GM10266 (cell line): ENCODE measurements at regions not wholly inside any gene's neighbourhood (a gene's known extent, or its start where the extent isn't known, plus 50 kb on each side); places are given as distances from the start of the nearest gene placed in this dataset.

ENCODE experiments used
- DNase-seq: peaks from one replicate; pipeline ENCODE4 v3.0.0; 2012; ENCODE audit errors: extremely low spot score
- TF ChIP-seq, protein P1 (sequence below): IDR thresholded peaks from 2 replicates; pipeline ENCODE4 v1.5.1; 2012; ENCODE audit warnings: mild to moderate bottlenecking, low read depth; ENCODE audit not compliant: control insufficient read depth, insufficient read depth; ENCODE audit errors: missing control alignments

DNA sequence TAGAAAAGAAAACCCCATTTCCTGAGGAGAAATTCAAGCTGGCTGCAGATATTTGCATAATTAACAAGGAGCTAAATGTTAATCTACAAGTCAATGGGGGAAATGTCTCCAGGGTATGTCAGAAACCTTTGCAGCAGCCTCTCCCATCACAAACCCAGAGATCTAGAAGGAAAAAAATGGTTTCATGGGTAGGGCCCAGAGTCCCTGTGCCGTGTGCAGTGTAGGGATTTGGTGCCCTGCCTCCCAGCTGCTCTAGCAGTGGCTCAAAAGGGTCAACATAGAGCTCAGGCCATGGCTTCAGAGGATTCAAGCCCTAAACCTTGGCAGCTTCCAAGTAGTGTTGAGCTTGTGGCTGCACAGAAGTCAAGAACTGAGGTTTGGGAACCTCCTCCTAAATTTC lies 290.2 kb upstream of the TMEFF2 start:
- TF ChIP-seq, protein P1, sequence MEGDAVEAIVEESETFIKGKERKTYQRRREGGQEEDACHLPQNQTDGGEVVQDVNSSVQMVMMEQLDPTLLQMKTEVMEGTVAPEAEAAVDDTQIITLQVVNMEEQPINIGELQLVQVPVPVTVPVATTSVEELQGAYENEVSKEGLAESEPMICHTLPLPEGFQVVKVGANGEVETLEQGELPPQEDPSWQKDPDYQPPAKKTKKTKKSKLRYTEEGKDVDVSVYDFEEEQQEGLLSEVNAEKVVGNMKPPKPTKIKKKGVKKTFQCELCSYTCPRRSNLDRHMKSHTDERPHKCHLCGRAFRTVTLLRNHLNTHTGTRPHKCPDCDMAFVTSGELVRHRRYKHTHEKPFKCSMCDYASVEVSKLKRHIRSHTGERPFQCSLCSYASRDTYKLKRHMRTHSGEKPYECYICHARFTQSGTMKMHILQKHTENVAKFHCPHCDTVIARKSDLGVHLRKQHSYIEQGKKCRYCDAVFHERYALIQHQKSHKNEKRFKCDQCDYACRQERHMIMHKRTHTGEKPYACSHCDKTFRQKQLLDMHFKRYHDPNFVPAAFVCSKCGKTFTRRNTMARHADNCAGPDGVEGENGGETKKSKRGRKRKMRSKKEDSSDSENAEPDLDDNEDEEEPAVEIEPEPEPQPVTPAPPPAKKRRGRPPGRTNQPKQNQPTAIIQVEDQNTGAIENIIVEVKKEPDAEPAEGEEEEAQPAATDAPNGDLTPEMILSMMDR, result no peak
- no peak for DNase-seq

DNA sequence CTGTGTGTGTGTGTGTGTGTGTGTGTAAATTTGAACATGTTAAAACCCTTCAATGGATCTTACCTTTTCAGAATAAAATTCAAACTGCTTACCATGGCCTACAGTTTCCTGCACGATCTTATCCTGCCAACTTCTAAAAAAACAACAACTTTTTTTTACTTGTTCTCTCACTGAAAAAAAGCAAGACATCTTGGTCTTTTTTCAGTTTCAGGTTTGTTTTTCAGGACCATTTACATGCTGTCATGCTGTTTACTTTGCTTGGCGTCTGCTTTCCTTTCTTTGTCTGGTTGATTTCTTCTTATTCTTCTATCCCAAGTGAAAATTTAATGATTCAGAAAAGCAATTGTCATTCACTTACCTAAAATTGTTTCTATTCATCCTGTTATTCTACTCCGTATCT lies 286.3 kb upstream of the TMEFF2 start:
- TF ChIP-seq, protein P1, result no peak
- no peak for DNase-seq

DNA sequence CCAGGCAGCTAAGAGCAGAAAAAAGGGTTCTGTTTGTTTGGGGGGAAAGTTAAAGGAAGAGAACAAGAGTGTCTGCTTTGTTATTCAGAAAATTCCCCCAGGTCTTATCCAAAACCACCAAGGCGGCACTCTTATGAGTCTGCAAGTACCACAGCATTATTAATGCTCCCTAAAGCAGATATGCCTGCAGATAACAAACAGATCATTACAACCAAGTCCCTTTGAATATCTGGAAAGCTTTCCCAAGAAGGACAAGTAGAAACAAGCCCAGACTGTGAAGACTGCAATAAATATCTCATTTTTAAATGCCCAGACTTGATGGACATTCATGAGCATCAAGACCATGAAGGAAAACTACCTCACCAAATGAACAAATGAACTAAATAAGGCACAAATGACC lies 278.6 kb upstream of the TMEFF2 start:
- DNase-seq, result no peak
- TF ChIP-seq, protein P1, result no peak

DNA sequence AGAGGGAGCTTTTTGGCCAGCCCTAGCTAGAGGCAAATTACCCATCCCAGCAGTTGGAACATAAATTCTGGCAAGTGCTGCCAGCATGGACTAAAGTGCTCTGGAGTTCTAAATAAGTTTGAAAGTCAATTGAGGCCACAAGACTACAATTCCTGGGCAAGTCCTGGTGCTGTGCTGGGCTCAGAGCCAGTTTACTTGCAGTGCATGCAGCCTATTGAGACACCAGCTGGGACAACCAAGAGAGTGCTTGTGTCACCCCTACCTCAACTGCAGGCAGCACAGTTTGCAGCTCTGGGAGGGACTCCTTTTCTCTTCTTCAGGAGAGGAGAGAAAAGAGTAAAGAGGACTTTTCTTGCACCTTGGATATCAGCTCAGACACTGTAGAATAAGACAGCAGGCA lies 277.2 kb upstream of the TMEFF2 start:
- no peak for DNase-seq
- TF ChIP-seq, protein P1, result no peak

DNA sequence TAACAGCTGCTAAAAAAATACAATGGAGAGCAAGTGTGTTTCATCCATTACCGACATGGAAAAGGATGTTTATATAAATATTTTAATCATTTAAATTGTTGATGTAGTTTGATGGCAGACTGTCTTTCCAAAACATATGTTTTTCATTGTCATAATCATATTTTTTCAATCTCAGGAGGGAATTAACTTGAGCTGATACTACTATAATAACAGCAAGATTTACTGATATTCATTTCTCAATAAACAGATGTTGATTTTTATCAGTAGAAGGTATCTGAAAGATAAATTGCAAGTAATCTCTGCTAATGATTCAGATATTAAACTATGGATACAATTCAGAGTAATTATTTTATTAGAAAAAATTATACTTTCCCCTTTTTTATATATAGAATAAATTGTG lies 274.9 kb upstream of the TMEFF2 start:
- TF ChIP-seq, protein P1, result no peak
- DNase-seq, result no peak

DNA sequence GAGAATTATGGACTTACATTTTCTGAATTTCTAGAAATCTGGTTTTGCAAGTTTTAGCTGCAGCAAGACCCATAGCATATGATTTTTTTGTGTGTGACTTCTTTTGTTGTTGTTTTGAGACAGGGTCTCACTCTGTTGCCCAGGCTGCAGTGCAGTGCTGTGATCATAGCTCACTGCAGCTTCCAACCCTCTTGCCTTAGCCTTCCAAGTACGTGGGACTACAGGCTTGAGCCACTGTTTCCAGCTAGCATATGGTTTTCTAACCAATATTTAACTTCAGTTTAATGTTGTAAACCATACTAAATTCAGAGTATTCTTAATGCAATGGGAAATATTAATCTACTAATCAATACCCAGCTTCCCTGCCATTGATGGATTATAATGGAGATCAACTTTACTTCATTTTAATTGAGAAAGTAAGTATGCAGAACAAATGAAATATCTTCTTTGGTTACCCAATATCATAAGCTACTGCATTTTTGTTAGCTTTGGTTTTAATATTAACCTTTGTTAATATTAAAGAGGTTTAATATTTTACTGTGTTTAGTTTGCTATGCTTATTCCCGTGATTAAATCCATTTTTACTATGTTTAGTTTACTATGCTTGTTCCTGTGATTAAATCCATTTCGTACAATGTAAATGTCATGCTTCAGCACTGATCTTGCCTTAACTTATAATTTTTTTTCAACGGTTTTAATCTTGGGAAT lies 273.4 kb upstream of the TMEFF2 start:
- no peak for DNase-seq
- TF ChIP-seq, protein P1, result no peak

DNA sequence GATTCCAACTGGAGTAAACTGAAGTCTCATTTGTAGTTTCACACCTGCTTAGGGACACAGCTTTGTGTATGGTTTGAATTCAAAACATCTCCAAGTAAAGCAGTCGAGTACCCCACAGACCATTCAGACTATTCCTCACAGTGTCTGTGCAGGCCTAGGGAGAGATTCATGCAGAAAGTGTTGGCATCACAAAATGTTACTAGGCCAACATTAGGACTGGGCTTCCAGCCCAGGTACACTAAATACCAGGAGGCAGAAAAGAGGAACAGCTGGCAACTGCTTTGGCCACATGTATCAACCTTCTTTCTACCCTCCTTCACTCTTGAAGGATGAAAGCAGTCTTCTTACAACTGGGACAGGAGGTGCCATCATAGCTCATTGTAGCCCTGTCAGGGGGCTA lies 270.4 kb upstream of the TMEFF2 start:
- DNase-seq, result no peak

More for the DNA sequence above, 270.4 kb upstream of the TMEFF2 start:
- TF ChIP-seq, protein P1, result no peak
